H1 (cell line): ENCODE measurements at regions not wholly inside any gene's neighbourhood (a gene's known extent, or its start where the extent isn't known, plus 50 kb on each side); places are given as distances from the start of the nearest gene placed in this dataset.

Experiments
- ATF2 ChIP-seq: IDR thresholded peaks from 2 replicates; pipeline ENCODE4 v1.6.1; 2012; ENCODE audit warnings: low read length, inconsistent platforms
- EP300 ChIP-seq, 2 experiments: IDR thresholded peaks; 1 replicate in 1 of 2; 2 replicates in 1 of 2; pipeline ENCODE4 v1.6.1; 2011 to 2012; ENCODE audit warnings: low read depth in 2 of 2, low read length in 2 of 2, mild to moderate bottlenecking in 2 of 2, borderline replicate concordance in 1 of 2, inconsistent platforms in 1 of 2, moderate library complexity in 1 of 2
- EZH2 ChIP-seq: fragments of 200-600 bp; sonication (generic); IDR thresholded peaks from 2 replicates; pipeline ENCODE4 v1.7.1; 2012; ENCODE audit warnings: low read depth, mild to moderate bottlenecking, moderate library complexity, low read length, inconsistent platforms; ENCODE audit not compliant: severe bottlenecking
- POLR2A ChIP-seq, 2 experiments: IDR thresholded peaks; 1 replicate in 1 of 2; 2 replicates in 1 of 2; pipeline ENCODE4 v1.6.1; 2011; ENCODE audit warnings: low read depth in 2 of 2, low read length in 2 of 2, mild to moderate bottlenecking in 2 of 2; ENCODE audit errors: control extremely low read depth in 1 of 2
- RAD21 ChIP-seq, 2 experiments: IDR thresholded peaks in 1 of 2; conservative IDR thresholded peaks in 1 of 2; 2 replicates each; pipeline ENCODE4 v1.6.1; 2011; ENCODE audit warnings: low read depth in 2 of 2, low read length in 2 of 2, improper control_type of control experiment in 1 of 2, inconsistent platforms in 1 of 2, mild to moderate bottlenecking in 1 of 2, moderate library complexity in 1 of 2
- RBBP5 ChIP-seq: IDR thresholded peaks from 2 replicates; pipeline ENCODE4 v1.7.1; 2012; ENCODE audit warnings: low read depth, mild to moderate bottlenecking, inconsistent platforms, low read length, moderate library complexity, borderline replicate concordance
- RFX5 ChIP-seq: IDR thresholded peaks from 2 replicates; pipeline ENCODE4 v1.6.1; 2011; ENCODE audit warnings: low read depth, low read length, improper control_type of control experiment, borderline replicate concordance
- RNF2 ChIP-seq: fragments of 200-900, 300-1000 bp; sonication (generic); IDR thresholded peaks from 2 replicates; pipeline ENCODE4 v1.7.1; 2016; ENCODE audit warnings: borderline replicate concordance, low read depth, mild to moderate bottlenecking, antibody characterized with exemption, low read length; ENCODE audit not compliant: poor library complexity, severe bottlenecking; ENCODE audit errors: missing control alignments
- SIN3A ChIP-seq, 2 experiments: IDR thresholded peaks in 1 of 2; conservative IDR thresholded peaks in 1 of 2; 2 replicates each; pipeline ENCODE4 v1.6.1; 2011 to 2012; ENCODE audit warnings: low read length in 2 of 2, improper control_type of control experiment in 1 of 2, low read depth in 1 of 2, mild to moderate bottlenecking in 1 of 2
- SIX5 ChIP-seq: IDR thresholded peaks from 2 replicates; pipeline ENCODE4 v1.6.1; 2011; ENCODE audit warnings: mild to moderate bottlenecking, low read depth, low read length
- TAF1 ChIP-seq: IDR thresholded peaks from 2 replicates; pipeline ENCODE4 v1.6.1; 2011; ENCODE audit warnings: mild to moderate bottlenecking, low read depth, low read length
- YY1 ChIP-seq: IDR thresholded peaks from 2 replicates; pipeline ENCODE4 v1.6.1; 2011; ENCODE audit warnings: low read depth, mild to moderate bottlenecking, low read length
- ZNF274 ChIP-seq: IDR thresholded peaks from 2 replicates; pipeline ENCODE4 v1.7.0; 2012; ENCODE audit warnings: low read length, borderline replicate concordance; ENCODE audit errors: extremely low read depth
- TF ChIP-seq, protein P1 (sequence below), 3 experiments: IDR thresholded peaks; 1 replicate in 2 of 3; 2 replicates in 1 of 3; pipeline versions ENCODE4 v1.5.1 to v1.6.1; 2011; ENCODE audit warnings: low read length in 3 of 3, mild to moderate bottlenecking in 3 of 3, inconsistent platforms in 2 of 3, low read depth in 1 of 3, moderate library complexity in 1 of 3; ENCODE audit not compliant: insufficient read depth in 1 of 3; ENCODE audit errors: control extremely low read depth in 1 of 3

DNA sequence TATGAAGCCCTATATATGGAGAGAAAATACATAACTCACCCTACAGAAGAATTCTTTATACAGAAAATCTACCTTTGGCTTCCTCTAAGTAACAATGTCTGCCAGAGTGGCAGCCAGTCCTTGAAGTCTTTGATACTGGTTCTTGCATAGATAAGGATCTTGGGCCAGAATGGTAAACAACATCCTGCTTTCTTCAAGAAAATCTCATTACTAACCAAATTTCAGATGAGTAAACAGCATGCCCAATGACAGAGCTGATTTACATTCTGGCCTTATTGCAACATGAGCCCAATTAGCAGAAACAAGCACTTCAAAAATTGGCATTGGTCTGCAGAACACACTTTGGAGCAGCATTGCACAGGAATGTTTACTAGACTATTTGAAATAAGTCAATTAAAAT, 336.5 kb upstream of the ST6GAL2 start:
- TF ChIP-seq RAD21 (IDR thresholded peaks at IDR 0.05 in 1 of 2, conservative IDR thresholded peaks at IDR 0.05 in 1 of 2; ENCODE audit: low read depth in 2 of 2, low read length in 2 of 2) = no peak
- TF ChIP-seq EZH2 = no peak
- TF ChIP-seq POLR2A (IDR thresholded peaks at IDR 0.05; ENCODE audit: control extremely low read depth in 1 of 2, low read depth in 2 of 2, low read length in 2 of 2) = no peak
- TF ChIP-seq, protein P1, sequence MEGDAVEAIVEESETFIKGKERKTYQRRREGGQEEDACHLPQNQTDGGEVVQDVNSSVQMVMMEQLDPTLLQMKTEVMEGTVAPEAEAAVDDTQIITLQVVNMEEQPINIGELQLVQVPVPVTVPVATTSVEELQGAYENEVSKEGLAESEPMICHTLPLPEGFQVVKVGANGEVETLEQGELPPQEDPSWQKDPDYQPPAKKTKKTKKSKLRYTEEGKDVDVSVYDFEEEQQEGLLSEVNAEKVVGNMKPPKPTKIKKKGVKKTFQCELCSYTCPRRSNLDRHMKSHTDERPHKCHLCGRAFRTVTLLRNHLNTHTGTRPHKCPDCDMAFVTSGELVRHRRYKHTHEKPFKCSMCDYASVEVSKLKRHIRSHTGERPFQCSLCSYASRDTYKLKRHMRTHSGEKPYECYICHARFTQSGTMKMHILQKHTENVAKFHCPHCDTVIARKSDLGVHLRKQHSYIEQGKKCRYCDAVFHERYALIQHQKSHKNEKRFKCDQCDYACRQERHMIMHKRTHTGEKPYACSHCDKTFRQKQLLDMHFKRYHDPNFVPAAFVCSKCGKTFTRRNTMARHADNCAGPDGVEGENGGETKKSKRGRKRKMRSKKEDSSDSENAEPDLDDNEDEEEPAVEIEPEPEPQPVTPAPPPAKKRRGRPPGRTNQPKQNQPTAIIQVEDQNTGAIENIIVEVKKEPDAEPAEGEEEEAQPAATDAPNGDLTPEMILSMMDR (IDR thresholded peaks at IDR 0.05; ENCODE audit: control extremely low read depth in 1 of 3, insufficient read depth in 1 of 3, low read depth in 1 of 3, low read length in 3 of 3) = no peak
- TF ChIP-seq SIN3A (conservative IDR thresholded peaks at IDR 0.05 in 1 of 2, IDR thresholded peaks at IDR 0.05 in 1 of 2; ENCODE audit: low read depth in 1 of 2, low read length in 2 of 2) = no peak
- no peak for TF ChIP-seq RNF2
- no peak for TF ChIP-seq ATF2
- TF ChIP-seq EP300 (IDR thresholded peaks at IDR 0.05; ENCODE audit: borderline replicate concordance in 1 of 2, low read depth in 2 of 2, low read length in 2 of 2) = no peak
- TF ChIP-seq TAF1 = no peak
- no peak for TF ChIP-seq ZNF274
- TF ChIP-seq RBBP5 = no peak
- no peak for TF ChIP-seq RFX5
- TF ChIP-seq YY1 = no peak
- TF ChIP-seq SIX5 = no peak
